WTC11 (cell line): ENCODE measurements at regions not wholly inside any gene's neighbourhood (a gene's known extent, or its start where the extent isn't known, plus 50 kb on each side); places are given as distances from the start of the nearest gene placed in this dataset.

Experiments used
- ATF2 ChIP-seq: sonication (generic); formaldehyde crosslinking; IDR thresholded peaks from 2 replicates; pipeline ENCODE4 v1.8.1; 2022; ENCODE audit warnings: low read depth, missing genetic modification reagents, borderline replicate concordance
- ATF3 ChIP-seq: sonication (generic); formaldehyde crosslinking; conservative IDR thresholded peaks from 2 replicates; pipeline ENCODE4 v1.8.1; 2022; ENCODE audit warnings: mild to moderate bottlenecking, missing genetic modification reagents
- CTCF ChIP-seq: fragments of 200-600 bp; IDR thresholded peaks from 2 replicates; pipeline ENCODE4 v1.8.0; 2022; ENCODE audit warnings: antibody characterized with exemption
- FOXK1 ChIP-seq: sonication (generic); formaldehyde crosslinking; IDR thresholded peaks from 2 replicates; pipeline ENCODE4 v1.8.0; 2022; ENCODE audit warnings: mild to moderate bottlenecking, moderate library complexity, missing genetic modification reagents
- FOXP4 ChIP-seq: sonication (generic); formaldehyde crosslinking; IDR thresholded peaks from 2 replicates; pipeline ENCODE4 v1.8.0; 2022; ENCODE audit warnings: mild to moderate bottlenecking, missing genetic modification reagents
- IRF2 ChIP-seq: sonication (generic); formaldehyde crosslinking; IDR thresholded peaks from 2 replicates; pipeline ENCODE4 v1.8.0; 2022; ENCODE audit warnings: low read depth, missing genetic modification reagents, borderline replicate concordance
- MAX ChIP-seq: sonication (generic); formaldehyde crosslinking; IDR thresholded peaks from 2 replicates; pipeline ENCODE4 v1.8.0; 2022; ENCODE audit warnings: mild to moderate bottlenecking, missing genetic modification reagents
- SMAD3 ChIP-seq: sonication (generic); formaldehyde crosslinking; IDR thresholded peaks from 2 replicates; pipeline ENCODE4 v1.8.0; 2022; ENCODE audit warnings: missing genetic modification reagents, mild to moderate bottlenecking, borderline replicate concordance
- SP1 ChIP-seq: sonication (generic); formaldehyde crosslinking; conservative IDR thresholded peaks from 2 replicates; pipeline ENCODE4 v1.8.1; 2022; ENCODE audit warnings: missing genetic modification reagents
- ZBTB43 ChIP-seq: sonication (generic); formaldehyde crosslinking; IDR thresholded peaks from 2 replicates; pipeline ENCODE4 v1.8.1; 2023; ENCODE audit warnings: mild to moderate bottlenecking, missing genetic modification reagents
- ZNF317 ChIP-seq: sonication (generic); formaldehyde crosslinking; IDR thresholded peaks from 2 replicates; pipeline ENCODE4 v1.8.1; 2023; ENCODE audit warnings: low read depth, mild to moderate bottlenecking, moderate library complexity, missing genetic modification reagents, borderline replicate concordance
- ZNF671 ChIP-seq: fragments of 250-450 bp; sonication (Bioruptor Pico); IDR thresholded peaks from 2 replicates; pipeline ENCODE4 v1.8.0; 2021; ENCODE audit warnings: mild to moderate bottlenecking

GRCh38 chr22:47854251-47854650, 1091.8 kb downstream of the TBC1D22A start:
- no peak for TF ChIP-seq ZNF317 (CRISPR knock-in tag)
- no peak for TF ChIP-seq CTCF
- no peak for TF ChIP-seq ZBTB43
- no peak for TF ChIP-seq MAX (CRISPR knock-in tag)
- no peak for TF ChIP-seq IRF2
- no peak for TF ChIP-seq ATF3 (CRISPR knock-in tag)
- TF ChIP-seq SMAD3 (CRISPR knock-in tag) = no peak
- TF ChIP-seq FOXP4 (CRISPR knock-in tag) = no peak
- no peak for TF ChIP-seq FOXK1
- TF ChIP-seq ZNF671 (CRISPR knock-in tag) = no peak
- TF ChIP-seq ATF2 (CRISPR knock-in tag) = no peak
- TF ChIP-seq SP1 = no peak
